COLO668 (cell line): ENCODE measurements at regions not wholly inside any gene's neighbourhood (a gene's known extent, or its start where the extent isn't known, plus 50 kb on each side); places are given as distances from the start of the nearest gene placed in this dataset.
"Not testable (repeated sequence)": the region's sequence is repeated elsewhere in the genome, so short reads cannot be mapped to it uniquely, and the experiment has no call there.

ENCODE experiments used
- DNase-seq: peaks from one replicate; lab custom pipeline; 2025; ENCODE audit not compliant: unreplicated experiment; lab: John Stamatoyannopoulos, UW

DNA sequence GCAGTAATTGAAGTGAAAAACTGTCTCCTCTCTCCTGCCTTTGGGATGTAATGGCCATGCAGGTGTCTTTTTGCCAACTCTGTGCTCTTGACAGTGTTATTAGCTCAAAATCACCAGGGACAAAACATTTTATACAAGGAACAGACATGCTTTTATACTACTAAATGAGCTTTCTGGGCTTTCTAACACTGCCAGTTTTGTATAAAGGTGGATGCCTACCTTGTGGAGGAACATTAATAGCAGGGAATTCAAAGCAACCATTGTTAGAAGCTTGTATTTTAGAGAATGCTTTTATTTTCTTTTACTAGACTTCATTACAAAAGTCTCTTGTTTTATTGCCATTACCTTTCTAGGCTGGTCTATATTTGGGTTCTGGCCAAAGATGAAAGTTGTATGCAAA is 54.7 kb upstream of the ARSJ start:
- no peak for DNase-seq

DNA sequence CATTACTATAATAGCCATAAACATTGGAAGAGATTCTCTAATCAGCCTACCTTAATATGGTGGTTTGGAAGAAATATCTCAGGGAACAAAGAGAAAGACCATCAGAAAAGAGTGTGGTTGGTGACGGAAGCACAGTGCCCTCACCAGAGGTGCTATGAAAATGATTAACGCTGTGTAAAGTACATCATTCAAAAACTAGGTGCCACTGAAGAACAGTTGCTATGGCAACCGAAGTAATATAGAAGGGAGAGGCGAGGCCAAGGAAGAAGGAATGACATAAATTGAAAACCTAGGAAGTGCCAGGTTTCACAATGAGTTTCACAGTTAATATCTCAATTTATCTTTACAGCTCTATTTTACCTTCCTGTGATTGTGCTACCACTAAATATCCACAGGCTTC is 57.0 kb upstream of the ARSJ start:
- DNase-seq = no peak

DNA sequence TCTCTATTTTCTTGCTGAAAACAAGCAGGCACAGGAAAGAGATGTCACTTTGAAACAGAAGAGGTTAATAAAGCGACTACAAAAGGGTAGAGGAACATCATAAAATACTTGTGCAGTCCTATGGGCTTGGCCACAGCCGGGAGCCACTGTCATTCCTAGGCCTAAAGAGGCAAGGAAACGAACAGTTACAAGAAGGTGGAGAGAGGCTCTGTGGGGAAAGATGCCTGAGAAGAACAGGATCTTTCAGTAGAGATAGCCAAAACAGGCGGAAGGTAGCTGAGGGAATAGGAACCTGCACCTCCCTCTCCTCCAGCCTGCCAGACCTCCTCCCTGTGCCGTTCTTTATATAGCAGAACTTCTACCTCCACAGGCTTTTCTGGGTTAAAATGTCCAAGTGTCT is 57.4 kb upstream of the ARSJ start:
- DNase-seq = no peak

DNA sequence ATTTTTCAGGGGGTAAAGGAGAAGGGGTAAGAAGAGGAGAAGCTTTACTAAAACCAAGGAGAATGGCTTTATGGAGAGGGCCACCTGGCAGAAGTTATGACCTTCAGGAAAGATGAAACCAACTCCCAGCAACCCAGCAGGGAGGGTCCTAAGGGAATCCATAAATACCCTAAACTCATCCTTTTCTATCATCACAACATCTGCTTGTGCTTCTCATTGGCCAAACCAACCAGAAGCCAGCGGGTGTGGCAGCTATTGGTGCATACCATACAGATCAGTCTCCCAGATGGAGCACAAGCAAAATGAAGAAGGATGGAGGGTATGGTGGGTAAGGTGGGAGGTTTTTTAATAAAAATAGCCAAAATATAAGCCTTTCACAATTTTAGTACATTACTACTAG is 58.5 kb upstream of the ARSJ start:
- DNase-seq = no peak

DNA sequence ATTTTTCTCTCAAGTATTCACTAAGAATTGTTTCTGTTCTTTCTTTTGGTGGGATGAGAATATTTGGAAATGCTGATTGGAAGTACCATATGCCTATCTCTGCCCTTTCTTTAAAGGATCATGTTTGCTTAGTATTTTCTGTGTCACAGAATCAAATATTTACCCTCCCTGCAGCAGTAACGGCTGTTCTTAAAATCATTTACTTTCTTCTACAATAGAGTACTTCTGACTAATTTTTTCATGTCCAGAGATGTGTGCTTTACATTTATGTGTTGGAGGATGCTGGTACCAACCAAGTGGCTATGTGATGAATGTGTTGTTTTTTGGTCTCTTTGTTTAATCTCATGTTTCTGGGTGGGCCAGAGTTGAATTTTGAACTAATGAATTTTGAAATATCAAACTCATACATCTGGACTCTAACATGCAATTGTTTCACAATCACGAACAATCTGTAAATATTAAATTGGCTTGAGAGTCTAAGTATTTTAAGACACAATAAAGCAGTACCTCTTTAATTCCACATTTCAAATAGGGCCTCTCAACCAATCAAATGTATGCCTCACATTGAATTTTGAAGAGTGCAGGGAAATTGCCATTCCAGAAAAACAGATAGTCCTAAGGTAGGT is 59.4 kb upstream of the ARSJ start:
- DNase-seq = no peak

DNA sequence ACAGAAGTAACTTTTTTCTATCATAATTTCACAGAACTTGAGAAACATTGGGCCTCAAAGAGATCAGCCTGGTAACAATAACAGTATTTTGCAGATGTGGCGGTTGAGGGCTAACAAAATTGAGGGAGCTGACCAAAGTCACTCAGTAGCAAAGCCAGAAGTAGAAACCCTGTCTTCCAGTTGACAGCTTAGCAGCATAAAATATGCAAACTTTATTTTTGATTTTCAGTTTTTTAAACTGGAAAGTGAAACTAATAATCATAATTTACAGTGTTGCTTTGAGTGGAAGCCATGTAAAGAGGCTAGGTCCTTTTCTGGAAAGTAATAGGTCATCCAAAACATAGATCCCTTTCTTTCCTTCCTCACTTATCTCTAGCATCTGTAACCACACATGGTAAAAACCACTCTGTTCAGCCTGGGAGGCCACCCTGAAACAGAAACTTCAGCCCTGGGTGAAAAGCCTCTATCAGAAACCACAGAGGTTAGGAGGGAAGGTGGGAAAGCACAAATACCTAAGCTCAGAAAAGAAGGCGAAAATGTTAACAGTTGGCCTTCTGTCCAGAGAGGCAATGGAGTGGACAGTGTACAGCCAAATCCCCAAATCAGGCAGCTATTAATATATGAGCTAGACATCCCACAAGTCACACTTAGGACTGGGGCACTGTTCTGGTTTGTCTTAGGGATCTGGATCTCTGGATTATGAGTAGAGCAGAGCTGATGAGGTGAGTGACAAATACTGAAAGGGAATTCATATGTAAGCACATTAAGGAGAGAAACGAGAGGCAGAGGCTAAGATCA is 61.1 kb upstream of the ARSJ start:
- no peak for DNase-seq

DNA sequence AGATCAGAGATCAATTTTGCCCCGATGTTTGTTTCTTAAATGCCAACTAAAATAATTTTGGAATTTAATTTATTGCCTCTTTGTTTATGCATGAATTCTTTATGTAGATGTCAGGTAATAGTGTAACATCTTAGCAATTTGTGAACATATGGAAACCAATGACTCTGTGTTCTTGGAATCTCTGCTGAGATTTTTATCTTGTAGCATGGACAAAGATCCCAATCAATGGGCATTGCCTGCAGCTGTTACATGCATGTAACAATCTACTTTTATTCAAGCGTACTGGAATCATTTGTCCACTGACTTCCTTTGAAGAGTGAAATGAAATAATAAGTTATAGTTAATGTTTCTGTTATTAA is 61.6 kb upstream of the ARSJ start:
- no peak for DNase-seq

DNA sequence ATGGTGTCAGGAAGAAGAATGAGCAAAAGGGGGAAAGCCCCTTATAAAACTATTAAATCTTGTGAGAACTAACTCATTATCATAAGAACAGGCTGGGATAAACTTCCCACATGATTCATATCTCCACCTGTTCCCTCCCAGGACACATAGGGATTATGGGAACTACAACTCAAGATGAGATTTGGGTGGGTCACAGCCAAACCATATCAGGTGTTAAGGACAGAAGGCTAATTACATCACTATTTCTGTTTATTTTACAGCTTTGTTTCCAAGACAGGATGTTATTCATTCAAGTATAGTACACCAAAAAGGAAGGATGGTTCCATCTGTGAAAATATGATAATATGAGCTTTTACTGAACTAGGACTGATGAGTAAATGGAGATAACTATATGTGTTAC is 63.7 kb upstream of the ARSJ start:
- no peak for DNase-seq

DNA sequence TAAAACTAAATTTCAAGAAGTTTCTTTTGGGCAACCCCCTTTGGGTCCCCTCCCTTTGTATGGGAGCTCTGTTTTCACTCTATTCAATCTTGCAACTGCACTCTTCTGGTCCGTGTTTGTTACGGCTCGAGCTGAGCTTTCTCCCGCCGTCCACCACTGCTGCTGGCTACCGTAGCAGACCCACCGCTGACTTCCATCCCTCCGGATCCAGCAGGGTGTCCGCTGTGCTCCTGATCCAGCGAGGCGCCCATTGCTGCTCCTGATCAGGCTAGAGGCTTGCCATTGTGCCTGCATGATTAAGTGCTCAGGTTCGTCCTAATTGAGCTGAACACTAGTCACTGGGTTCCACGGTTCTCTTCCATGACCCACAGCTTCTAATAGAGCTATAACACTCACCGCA is 64.9 kb upstream of the ARSJ start:
- DNase-seq = not testable (repeated sequence)

DNA sequence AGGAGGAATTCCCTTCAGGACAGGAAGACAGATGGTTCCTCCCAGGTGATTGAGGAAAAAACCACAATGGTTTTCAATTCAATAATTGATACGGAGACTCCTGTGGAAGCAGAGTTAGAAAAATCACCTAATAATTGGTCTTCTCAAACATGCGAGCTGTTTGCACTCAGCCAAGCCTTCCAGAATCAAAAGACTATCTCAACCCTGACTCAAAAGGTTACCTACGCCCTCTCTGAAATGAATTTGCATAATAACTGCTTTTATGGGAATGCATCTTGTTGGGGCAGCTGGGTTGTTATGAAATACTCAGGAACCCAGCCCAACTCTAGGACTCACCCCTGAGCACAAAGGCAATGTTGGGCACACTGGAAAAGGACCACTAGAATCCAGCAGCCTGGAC is 66.9 kb upstream of the ARSJ start:
- no peak for DNase-seq

DNA sequence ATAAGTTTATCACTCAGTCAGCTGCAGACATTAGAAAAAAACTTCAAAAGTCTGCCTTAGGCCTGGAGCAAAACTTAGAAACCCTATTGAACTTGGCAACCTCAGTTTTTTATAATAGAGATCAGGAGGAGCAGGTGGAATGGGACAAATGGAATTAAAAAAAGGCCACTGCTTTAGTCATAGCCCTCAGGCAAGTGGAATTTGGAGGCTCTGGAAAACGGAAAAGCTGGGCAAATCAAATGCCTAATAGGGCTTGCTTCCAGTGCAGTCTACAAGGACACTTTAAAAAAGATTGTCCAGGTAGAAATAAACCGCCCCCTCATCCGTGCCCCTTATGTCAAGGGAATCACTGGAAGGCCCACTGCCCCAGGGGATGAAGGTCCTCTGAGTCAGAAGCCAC is 68.7 kb upstream of the ARSJ start:
- not testable (repeated sequence) for DNase-seq

DNA sequence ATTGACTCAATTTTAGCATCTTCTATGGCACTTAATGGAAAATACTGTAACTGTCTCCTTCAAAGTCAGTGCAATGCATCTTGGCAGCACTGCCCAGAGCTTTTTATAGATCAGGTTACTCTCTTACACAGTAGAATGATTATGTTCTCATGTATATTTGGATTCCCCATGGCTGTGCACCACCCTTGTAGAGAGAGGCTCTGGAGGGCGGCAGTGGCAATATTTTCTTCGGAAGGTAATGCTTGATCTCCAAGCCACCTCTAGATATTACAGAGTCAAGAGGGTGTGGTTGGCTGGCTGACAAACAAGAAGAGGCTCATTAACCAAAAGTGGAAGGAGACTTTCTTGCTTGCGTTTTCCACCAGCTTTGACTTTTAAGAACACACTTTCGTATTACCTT is 72.8 kb upstream of the ARSJ start:
- DNase-seq = no peak

DNA sequence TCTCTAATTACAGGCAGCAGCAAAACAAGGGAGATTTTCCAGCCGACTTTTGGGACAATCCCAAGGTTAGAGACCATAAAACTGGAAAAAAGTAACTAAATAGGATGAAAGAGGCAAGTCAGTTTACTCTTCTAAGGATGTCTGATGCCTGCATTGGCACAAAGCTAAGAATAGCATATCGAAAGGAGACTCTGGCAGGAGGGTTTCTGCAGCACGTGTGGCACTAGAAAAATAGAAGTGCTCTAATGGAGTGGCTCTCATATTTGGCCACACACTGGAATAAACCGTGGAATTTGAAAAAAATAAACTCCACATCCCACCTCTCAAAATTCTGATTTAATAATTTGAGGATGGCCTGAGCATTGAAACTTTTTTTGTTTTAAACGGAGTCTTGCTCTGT is 77.2 kb upstream of the ARSJ start:
- DNase-seq = no peak

DNA sequence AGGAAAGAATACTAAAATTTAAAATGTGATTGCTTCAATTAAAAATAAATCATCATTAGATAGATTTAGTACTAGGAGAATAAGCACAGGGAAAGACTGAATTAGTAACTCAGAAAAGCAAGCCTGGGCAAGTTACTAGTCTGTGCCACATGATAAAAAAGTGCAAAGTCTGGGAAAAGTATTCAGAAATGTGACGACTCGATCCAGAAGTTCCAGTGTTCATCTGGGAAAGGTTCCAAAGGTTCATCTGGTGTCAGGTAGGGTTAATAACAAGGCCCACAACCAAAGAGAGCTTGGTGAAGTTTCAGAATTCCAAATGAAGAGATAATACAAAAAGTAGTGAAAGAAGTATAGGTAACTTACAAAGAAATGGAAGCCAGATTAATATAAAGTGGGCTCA is 78.3 kb upstream of the ARSJ start:
- DNase-seq = no peak

DNA sequence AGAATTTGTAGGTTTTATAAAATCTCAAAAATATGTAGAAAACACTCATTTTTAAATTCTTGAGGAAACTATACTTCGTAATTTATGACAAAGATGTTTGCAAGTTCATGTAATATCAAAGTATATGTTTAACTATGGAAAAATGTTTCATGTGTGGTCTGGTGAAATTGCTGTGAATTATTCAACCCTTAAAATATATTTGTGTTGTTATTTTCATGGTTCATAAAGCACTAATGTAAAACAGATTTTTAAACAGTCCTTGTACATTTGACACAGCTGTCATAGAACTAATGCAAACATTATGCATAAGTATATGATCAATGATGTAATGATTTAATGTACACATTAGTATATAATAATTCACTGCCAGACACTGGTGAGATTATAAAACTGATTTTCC is 83.1 kb upstream of the ARSJ start:
- no peak for DNase-seq

DNA sequence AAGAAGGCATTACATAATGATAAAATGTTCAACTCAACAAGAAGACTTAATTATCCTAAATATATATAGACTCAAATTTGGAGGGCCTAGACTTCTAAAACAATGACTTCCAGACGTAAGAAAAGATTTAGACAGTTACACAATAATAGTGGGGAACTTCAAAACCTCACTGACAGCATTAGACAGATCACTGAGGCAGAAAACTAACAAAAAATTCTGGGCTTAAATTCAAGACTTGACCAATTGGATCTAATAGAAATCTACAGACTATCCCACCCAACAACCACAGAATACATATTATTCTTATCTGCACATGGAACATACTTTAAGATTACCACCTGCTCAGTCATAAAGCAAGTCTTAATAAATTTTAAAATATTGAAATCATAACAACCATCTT is 93.3 kb upstream of the ARSJ start:
- DNase-seq = no peak

DNA sequence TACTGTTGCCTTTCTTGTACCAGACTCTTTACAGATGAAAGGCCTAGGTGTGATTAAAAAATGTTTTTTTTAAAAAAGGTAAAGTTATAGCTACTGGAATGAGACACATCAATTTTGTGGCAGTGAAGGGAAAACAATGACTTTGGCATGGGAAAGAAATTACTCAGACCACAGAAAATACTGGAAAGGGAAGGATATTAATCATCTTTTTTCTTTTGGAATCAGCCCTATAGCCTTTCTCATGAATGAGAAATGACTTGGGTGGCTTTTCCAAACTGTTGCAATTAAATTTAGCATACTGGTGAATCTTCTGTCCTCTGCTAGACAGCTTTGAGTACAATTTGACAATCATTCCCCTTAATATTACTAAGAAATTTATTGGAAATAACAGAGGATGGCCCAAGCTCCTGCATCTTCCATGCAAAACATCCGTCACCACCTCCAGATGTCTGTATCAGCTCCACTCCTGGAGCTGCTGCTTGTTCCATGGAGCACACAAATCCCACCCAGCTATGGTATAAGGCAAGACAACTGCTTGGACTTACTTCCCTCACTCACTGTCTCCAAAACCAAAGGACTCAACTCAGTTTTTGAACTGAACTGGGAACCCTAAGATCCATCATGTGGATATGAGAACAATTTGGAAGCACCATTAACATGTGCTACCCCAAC is 97.6 kb upstream of the ARSJ start:
- DNase-seq = no peak

DNA sequence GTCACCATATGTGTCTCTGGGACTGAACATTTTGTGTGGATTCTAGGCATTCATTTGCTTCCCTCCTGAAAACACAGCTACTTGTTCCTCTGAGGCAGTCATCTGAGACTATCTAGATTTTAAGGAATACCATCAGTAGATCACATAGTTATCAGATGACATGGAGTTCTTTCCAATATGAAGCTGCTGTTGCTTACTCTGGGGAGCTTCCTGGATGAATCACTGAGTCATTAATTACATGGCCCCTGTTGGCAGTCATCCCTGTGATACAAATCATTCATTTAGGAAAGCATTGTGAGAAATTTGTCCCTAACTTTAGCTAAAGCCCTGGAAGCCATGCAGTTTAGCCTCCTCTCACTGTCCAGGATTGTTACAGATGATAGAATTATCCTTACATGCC is 98.2 kb upstream of the ARSJ start:
- no peak for DNase-seq

DNA sequence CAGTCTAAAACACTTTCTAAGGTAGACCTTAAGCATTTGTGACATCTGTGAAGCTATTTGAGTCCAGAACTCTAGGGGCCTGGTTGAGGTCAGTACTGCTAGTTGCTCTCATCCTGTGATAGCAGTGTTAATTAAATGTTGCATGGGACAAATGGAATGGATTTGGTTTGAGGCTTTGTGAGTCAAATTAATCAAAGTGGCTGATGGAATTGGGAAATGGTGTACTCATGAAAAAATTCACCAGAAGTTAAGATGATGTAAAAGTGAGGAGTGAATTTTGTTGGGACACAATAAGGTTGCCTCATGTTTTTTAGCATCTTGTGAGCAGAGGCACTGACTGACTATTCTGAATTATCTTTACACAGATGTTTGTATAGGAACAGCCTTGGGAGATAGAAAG is 99.2 kb upstream of the ARSJ start:
- DNase-seq = no peak

DNA sequence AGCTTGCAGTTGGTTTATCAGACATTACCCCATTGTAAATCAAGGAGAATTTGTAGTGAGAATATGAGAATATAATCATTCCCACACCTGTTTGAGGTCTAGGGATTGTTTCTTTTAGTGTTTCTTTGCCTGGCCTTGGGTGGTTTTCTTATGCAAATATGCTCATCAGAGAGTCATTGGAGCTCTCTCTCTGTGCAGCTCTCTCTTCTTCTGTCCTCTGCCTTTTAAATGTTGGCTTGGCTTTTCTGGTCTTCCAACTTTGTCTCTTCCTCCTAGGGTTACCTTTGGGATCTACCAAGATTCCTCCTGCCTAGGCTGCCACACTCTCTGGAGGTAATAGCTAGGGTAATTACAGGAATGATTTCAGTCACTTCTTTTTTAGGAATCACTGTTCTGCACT is 102.3 kb upstream of the ARSJ start:
- no peak for DNase-seq

DNA sequence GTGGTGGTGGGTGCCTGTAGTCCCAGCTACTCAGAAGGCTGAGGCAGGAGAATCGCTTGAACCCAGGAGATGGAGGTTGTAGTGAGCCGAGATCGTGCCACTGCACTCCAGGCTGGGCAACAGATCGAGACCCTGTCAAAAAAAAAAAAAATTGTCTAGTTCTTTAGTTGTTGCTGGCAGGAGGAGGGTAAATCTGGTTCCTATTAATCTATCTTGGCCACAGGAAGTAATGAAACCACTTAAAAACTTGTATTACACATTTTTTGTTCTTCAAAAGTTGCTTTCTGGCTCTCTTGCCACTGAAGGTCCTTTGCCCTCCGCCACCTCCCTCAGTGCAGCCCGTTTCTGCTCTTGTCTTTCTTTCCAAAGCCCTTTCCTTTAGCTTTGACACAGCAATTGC is 102.9 kb upstream of the ARSJ start:
- no peak for DNase-seq

DNA sequence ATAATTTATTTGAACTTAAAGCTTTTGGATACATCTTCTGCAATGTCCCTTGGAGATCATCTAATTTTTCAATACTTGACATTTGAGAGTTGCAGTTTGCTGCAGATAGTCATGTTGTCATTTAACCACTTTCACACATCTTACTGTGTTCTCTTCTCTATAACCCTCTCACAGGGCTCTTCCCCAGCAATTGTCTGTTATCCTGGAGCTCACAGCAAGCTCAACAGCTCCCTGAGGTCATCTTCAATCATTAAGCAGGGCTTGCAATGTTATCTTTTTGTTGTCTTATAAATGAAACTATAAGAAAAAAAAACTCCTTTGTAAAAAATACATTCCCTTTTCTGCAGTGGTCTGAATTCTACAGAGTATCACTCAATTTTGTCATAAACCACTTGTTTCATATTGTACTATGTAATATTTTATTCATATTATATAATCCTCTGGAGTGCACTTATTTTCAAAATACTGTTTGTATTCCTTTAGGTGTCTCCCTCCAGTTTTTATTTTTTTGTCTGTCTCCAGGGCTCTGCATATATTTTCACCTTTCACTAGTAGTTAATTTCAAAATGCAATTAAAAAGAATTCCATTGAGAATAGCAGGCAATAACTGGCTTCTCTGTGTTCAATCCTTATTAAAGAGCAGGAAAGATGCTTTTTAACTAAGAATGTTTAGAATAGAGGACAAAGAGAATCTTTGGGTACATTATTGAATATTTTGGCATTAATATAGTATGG is 106.3 kb upstream of the ARSJ start:
- no peak for DNase-seq
